ENCODE measurements at regions not wholly inside any gene's neighbourhood (a gene's known extent, or its start where the extent isn't known, plus 50 kb on each side); places are given as distances from the start of the nearest gene placed in this dataset.
A peak's percentile ranks its signal among the peaks of the same experiment; 100 is the strongest.

- 40 to 73% (median 48%) methylated on average over 3 of the region's 3 CpGs for WGBS, 3 donors
- FAIRE-seq (no peak), DNase-seq (no peak)
- H3K4me3 ChIP-seq (ENCODE audit: low read depth in 1 of 3, low read length in 3 of 3), result no peak overlapping the region
- H3K9me3 ChIP-seq (ENCODE audit: control insufficient read depth in 2 of 2, insufficient read depth in 1 of 2, low read depth in 1 of 2, low read length in 1 of 2), result no peaks in the 10 kb centered on the region
- no peaks in the 10 kb centered on the region for H3K27me3 ChIP-seq (ENCODE audit: control insufficient read depth in 3 of 3, insufficient read depth in 3 of 3, low read length in 3 of 3)
- H3K4me1 ChIP-seq (ENCODE audit: control insufficient read depth in 3 of 3, insufficient read depth in 2 of 3, low read depth in 1 of 3, low read length in 2 of 3), result no peaks in the 10 kb centered on the region
- H3K36me3 ChIP-seq (ENCODE audit: control insufficient read depth in 3 of 3, insufficient read depth in 2 of 3, low read depth in 1 of 3, low read length in 3 of 3), result peaks cover 0 to 2% (median 0%) of the 10 kb centered on the region in 3 donors
- H3K27ac ChIP-seq (ENCODE audit: low read depth in 1 of 3, low read length in 2 of 3), result no peak overlapping the region
Measured at GRCh38 chrX:45777366-45777765, 576.7 kb upstream of the DIPK2B start.

GRCh38 chrX:45775468-45775867, 574.8 kb upstream of the DIPK2B start:
- WGBS, 3 donors, result 39 to 66% (median 48%) methylated on average over 2 of the region's 2 CpGs
- Histone ChIP-seq H3K4me1 (ENCODE audit: control insufficient read depth in 3 of 3, insufficient read depth in 2 of 3, low read depth in 1 of 3, low read length in 2 of 3) (peaks cover 0 to 13% (median 0%) of the 10 kb centered on the region in 3 donors), H3K4me3 (ENCODE audit: low read depth in 1 of 3, low read length in 3 of 3) (no peak overlapping the region), H3K36me3 (ENCODE audit: control insufficient read depth in 3 of 3, insufficient read depth in 2 of 3, low read depth in 1 of 3, low read length in 3 of 3) (peaks cover 0 to 2% (median 0%) of the 10 kb centered on the region in 3 donors), H3K27ac (ENCODE audit: low read depth in 1 of 3, low read length in 2 of 3) (no peak overlapping the region), H3K9me3 (ENCODE audit: control insufficient read depth in 2 of 2, insufficient read depth in 1 of 2, low read depth in 1 of 2, low read length in 1 of 2) (no peaks in the 10 kb centered on the region), H3K27me3 (ENCODE audit: control insufficient read depth in 3 of 3, insufficient read depth in 3 of 3, low read length in 3 of 3) (no peaks in the 10 kb centered on the region)
- FAIRE-seq (peak; percentile 57), DNase-seq (no peak)

DNA sequence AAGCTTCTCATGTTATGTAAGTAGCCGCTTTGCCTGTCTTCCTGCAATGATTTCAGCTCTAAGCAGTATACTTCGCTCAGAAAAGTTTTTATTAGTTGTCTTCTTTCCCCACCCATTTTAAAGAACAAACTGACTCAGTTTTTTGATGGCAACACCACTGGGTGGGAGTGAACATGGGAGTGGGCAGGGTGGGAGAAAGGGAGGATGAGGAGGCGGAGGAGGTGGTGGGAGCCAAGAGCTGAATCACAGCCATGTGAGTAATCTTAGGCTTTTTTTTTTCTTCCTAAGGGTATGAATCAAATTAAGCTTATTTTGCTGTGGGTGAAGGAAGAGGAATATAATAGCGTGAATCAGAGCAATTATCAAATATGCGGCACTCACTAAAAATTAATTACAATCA, 574.3 kb upstream of the DIPK2B start:
- FAIRE-seq, result no peak
- H3K27ac ChIP-seq (ENCODE audit: low read depth in 1 of 3, low read length in 2 of 3), result peak overlapping the region in 1 of 3 donors; percentile 44

DNA sequence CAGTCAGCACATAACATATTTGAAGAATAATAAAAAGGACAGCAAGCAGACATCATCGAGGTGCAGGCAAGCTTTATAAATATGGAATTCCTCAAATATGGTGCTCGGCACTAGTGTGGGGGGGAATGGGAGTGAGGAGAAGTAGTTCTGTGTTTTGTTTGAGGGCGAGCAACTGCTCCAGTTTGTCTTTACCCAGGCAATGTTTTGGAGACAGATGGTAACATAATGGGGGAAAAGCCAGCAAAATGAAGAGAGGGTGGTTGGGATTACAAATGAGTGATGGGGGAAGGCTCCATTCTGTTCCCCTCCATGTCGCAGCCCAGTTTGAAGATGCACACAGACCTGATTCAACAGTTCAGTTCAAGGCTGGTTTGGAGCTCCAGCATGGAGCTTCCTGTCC, 572.9 kb upstream of the DIPK2B start:
- no peaks in the 10 kb centered on the region for H3K27me3 ChIP-seq (ENCODE audit: control insufficient read depth in 3 of 3, insufficient read depth in 3 of 3, low read length in 3 of 3)
- H3K9me3 ChIP-seq (ENCODE audit: control insufficient read depth in 2 of 2, insufficient read depth in 1 of 2, low read depth in 1 of 2, low read length in 1 of 2), result no peaks in the 10 kb centered on the region
- DNase-seq, result no peak
- no peak overlapping the region for H3K27ac ChIP-seq (ENCODE audit: low read depth in 1 of 3, low read length in 2 of 3)
- no peak for FAIRE-seq
- 75 to 87% (median 80%) methylated on average over 4 of the region's 4 CpGs for WGBS, 3 donors
- H3K36me3 ChIP-seq (ENCODE audit: control insufficient read depth in 3 of 3, insufficient read depth in 2 of 3, low read depth in 1 of 3, low read length in 3 of 3), result no peaks in the 10 kb centered on the region
- H3K4me1 ChIP-seq (ENCODE audit: control insufficient read depth in 3 of 3, insufficient read depth in 2 of 3, low read depth in 1 of 3, low read length in 2 of 3), result peaks cover 0 to 13% (median 0%) of the 10 kb centered on the region in 3 donors
- H3K4me3 ChIP-seq (ENCODE audit: low read depth in 1 of 3, low read length in 3 of 3), result no peak overlapping the region

More for the DNA sequence above, 574.3 kb upstream of the DIPK2B start:
- Histone ChIP-seq H3K36me3 (ENCODE audit: control insufficient read depth in 3 of 3, insufficient read depth in 2 of 3, low read depth in 1 of 3, low read length in 3 of 3) (no peaks in the 10 kb centered on the region), H3K27me3 (ENCODE audit: control insufficient read depth in 3 of 3, insufficient read depth in 3 of 3, low read length in 3 of 3) (no peaks in the 10 kb centered on the region), H3K9me3 (ENCODE audit: control insufficient read depth in 2 of 2, insufficient read depth in 1 of 2, low read depth in 1 of 2, low read length in 1 of 2) (no peaks in the 10 kb centered on the region), H3K4me1 (ENCODE audit: control insufficient read depth in 3 of 3, insufficient read depth in 2 of 3, low read depth in 1 of 3, low read length in 2 of 3) (peaks cover 0 to 13% (median 0%) of the 10 kb centered on the region in 3 donors), H3K4me3 (ENCODE audit: low read depth in 1 of 3, low read length in 3 of 3) (no peak overlapping the region)
- no peak for DNase-seq
- WGBS, 3 donors, result 48 to 73% (median 65%) methylated on average over 5 of the region's 5 CpGs

DNA sequence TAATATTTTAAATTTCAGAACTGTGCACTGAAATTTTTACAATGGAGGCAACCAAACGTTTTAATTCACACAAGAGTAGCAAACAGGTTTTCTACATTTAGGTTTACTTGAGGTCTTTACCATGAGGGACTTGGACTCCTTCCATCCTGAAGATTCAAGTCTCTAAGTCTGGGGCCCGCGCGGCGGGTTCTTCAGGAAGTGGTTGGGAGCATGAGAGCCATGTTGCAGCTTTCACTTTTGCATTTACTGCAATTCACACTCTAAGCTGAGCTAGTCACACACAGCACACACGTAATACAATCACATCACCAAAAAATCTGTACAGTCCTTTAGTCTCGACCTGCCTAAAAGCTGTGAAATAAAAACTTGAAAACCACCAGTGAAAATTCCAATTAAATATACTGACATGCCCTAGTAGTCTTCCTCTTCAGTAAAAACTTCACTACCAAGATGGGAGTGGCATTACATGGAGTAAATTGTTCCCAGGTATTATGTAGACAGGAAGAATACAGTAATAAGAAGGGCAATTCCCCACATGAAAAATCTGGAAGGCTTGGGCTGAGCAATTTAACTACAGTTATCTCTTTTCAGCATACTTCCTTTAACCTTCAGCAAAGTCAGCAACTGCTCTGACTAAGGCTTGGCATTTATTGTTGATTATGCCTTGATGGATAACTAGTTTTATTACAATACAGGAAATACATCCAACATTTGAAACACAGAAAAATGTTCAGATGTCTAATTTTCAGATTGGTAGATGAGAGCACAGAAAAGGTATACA, 571.1 kb upstream of the DIPK2B start:
- WGBS, 3 donors, result 4 to 29% (median 8%) methylated on average over 7 of the region's 7 CpGs
- H3K9me3 ChIP-seq (ENCODE audit: control insufficient read depth in 2 of 2, insufficient read depth in 1 of 2, low read depth in 1 of 2, low read length in 1 of 2), result no peaks in the 10 kb centered on the region
- DNase-seq (peak; percentile 52 to 69), FAIRE-seq (peak; percentile 94)
- H3K27me3 ChIP-seq (ENCODE audit: control insufficient read depth in 3 of 3, insufficient read depth in 3 of 3, low read length in 3 of 3), result no peaks in the 10 kb centered on the region
- peaks cover 0 to 13% (median 0%) of the 10 kb centered on the region in 3 donors for H3K4me1 ChIP-seq (ENCODE audit: control insufficient read depth in 3 of 3, insufficient read depth in 2 of 3, low read depth in 1 of 3, low read length in 2 of 3)
- H3K36me3 ChIP-seq (ENCODE audit: control insufficient read depth in 3 of 3, insufficient read depth in 2 of 3, low read depth in 1 of 3, low read length in 3 of 3), result no peaks in the 10 kb centered on the region
- H3K27ac ChIP-seq (ENCODE audit: low read depth in 1 of 3, low read length in 2 of 3), result peak overlapping the region; percentile 71 to 91 (median 80)
- H3K4me3 ChIP-seq (ENCODE audit: low read depth in 1 of 3, low read length in 3 of 3), result peak overlapping the region in 1 of 3 donors; percentile 39

DNA sequence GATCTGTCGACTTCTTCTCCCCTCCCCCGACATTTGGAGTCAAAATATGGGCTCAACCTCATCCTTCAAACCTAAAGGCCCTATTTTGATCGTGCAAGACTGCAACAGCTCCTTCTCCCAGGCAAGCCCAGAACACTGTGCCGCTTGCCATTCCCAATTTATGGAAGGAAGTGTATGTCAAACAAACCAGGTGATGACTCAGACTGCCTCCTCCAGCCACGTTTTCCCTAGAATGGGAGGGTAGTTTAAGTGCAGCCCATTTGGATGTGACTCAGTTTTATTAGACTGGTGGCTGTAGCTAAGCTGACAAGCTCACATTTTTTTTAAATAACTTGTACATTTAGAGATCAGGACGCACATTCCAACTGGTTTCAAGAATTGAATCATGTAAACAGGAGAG, 570.4 kb upstream of the DIPK2B start:
- Histone ChIP-seq H3K9me3 (ENCODE audit: control insufficient read depth in 2 of 2, insufficient read depth in 1 of 2, low read depth in 1 of 2, low read length in 1 of 2) (no peaks in the 10 kb centered on the region), H3K4me1 (ENCODE audit: control insufficient read depth in 3 of 3, insufficient read depth in 2 of 3, low read depth in 1 of 3, low read length in 2 of 3) (peaks cover 0 to 13% (median 0%) of the 10 kb centered on the region in 3 donors), H3K27ac (ENCODE audit: low read depth in 1 of 3, low read length in 2 of 3) (peak overlapping the region; percentile 71 to 91 (median 73)), H3K4me3 (ENCODE audit: low read depth in 1 of 3, low read length in 3 of 3) (peak overlapping the region in 2 of 3 donors; percentile 9 to 39), H3K27me3 (ENCODE audit: control insufficient read depth in 3 of 3, insufficient read depth in 3 of 3, low read length in 3 of 3) (no peaks in the 10 kb centered on the region), H3K36me3 (ENCODE audit: control insufficient read depth in 3 of 3, insufficient read depth in 2 of 3, low read depth in 1 of 3, low read length in 3 of 3) (no peaks in the 10 kb centered on the region)
- DNase-seq, result peak; percentile 48 to 79
- 7 to 21% (median 11%) methylated on average over 6 of the region's 6 CpGs for WGBS, 3 donors
- FAIRE-seq, result peak; percentile 59

- peak overlapping the region; percentile 68 to 91 (median 90) for H3K27ac ChIP-seq (ENCODE audit: low read depth in 1 of 3, low read length in 2 of 3)
- FAIRE-seq, result peak; percentile 72
- peak overlapping the region; percentile 53 to 60 (median 56) for H3K4me3 ChIP-seq (ENCODE audit: low read depth in 1 of 3, low read length in 3 of 3)
Measured at GRCh38 chrX:45769761-45770582, 569.3 kb upstream of the DIPK2B start.

GRCh38 chrX:45768666-45769236, 568.1 kb upstream of the DIPK2B start:
- Histone ChIP-seq H3K36me3 (ENCODE audit: control insufficient read depth in 3 of 3, insufficient read depth in 2 of 3, low read depth in 1 of 3, low read length in 3 of 3) (no peaks in the 10 kb centered on the region), H3K27ac (ENCODE audit: low read depth in 1 of 3, low read length in 2 of 3) (peak overlapping the region in 1 of 3 donors; percentile 91), H3K4me3 (ENCODE audit: low read depth in 1 of 3, low read length in 3 of 3) (peak overlapping the region in 2 of 3 donors; percentile 56 to 60), H3K4me1 (ENCODE audit: control insufficient read depth in 3 of 3, insufficient read depth in 2 of 3, low read depth in 1 of 3, low read length in 2 of 3) (peaks cover 0 to 13% (median 4%) of the 10 kb centered on the region in 3 donors), H3K27me3 (ENCODE audit: control insufficient read depth in 3 of 3, insufficient read depth in 3 of 3, low read length in 3 of 3) (no peaks in the 10 kb centered on the region), H3K9me3 (ENCODE audit: control insufficient read depth in 2 of 2, insufficient read depth in 1 of 2, low read depth in 1 of 2, low read length in 1 of 2) (no peaks in the 10 kb centered on the region)
- DNase-seq (peak in 1 of 2 donors; percentile 8), FAIRE-seq (peak; percentile 70)
- WGBS, 3 donors, result 13 to 42% (median 26%) methylated on average over 6 of the region's 6 CpGs

More at GRCh38 chrX:45769761-45770582, 569.3 kb upstream of the DIPK2B start:
- Histone ChIP-seq H3K4me1 (ENCODE audit: control insufficient read depth in 3 of 3, insufficient read depth in 2 of 3, low read depth in 1 of 3, low read length in 2 of 3) (peaks cover 0 to 13% (median 4%) of the 10 kb centered on the region in 3 donors), H3K27me3 (ENCODE audit: control insufficient read depth in 3 of 3, insufficient read depth in 3 of 3, low read length in 3 of 3) (no peaks in the 10 kb centered on the region), H3K36me3 (ENCODE audit: control insufficient read depth in 3 of 3, insufficient read depth in 2 of 3, low read depth in 1 of 3, low read length in 3 of 3) (no peaks in the 10 kb centered on the region), H3K9me3 (ENCODE audit: control insufficient read depth in 2 of 2, insufficient read depth in 1 of 2, low read depth in 1 of 2, low read length in 1 of 2) (no peaks in the 10 kb centered on the region)
- peak; percentile 73 to 81 for DNase-seq
- WGBS, 3 donors, result 1 to 29% (median 5%) methylated on average over 17 to 18 of the region's 18 CpGs
